ENCODE measurements at regions not wholly inside any gene's neighbourhood (a gene's known extent, or its start where the extent isn't known, plus 50 kb on each side); places are given as distances from the start of the nearest gene placed in this dataset.

- DNase-seq, result no peak
Observed at GRCh38 chr9:103803245-103803644, 290.9 kb upstream of the SMC2 start.

DNA sequence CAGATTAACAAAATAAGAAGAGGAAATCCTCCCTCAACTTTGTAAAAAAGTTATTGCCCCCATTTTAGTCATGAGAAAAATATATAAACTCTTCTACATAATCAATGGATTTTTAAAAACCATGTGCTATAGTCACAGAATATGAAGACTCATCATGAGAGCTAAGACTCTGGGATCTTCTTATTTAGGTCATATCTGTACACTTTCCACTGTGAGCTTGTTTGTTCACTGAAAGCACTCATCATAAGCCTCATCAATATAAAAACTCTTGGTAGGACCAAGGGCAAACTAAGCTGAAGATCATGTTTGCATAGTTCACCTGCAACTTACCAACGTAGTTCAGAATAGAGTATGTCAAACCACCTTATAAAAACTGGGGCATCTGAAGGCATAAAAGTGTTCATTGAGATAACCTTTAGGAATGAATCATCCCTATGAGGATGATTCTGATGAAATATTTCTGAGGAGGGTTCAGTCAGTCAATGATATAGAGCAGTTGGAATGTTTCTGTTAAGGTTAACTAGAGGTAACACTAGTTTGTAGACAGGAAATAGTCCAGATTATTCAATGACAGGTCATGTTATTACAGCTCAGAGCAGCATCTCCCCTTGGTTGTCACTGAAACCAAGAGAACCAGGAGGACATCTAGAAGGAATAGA lies 289.9 kb upstream of the SMC2 start:
- no peak for DNase-seq

DNA sequence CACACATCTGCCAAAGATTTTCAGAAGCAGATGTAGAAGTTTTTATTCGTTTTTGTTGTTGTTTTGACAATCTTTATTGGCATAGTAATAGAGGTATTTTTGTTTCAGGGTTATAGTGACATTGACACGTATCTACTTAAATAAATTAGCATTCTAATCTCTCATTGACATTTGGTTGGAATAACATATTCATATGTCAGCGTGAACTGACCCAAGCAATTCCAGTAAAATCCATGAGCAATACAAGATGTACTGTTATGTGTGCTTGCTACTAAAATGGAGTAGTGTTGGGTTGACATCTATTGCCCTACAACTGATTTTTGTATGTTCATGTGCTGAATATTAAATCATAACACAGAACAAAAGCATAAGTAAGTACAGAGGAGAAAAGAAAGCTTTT lies 284.4 kb upstream of the SMC2 start:
- DNase-seq, result no peak

GRCh38 chr9:103811462-103811861 lies 282.6 kb upstream of the SMC2 start:
- DNase-seq, result no peak

DNA sequence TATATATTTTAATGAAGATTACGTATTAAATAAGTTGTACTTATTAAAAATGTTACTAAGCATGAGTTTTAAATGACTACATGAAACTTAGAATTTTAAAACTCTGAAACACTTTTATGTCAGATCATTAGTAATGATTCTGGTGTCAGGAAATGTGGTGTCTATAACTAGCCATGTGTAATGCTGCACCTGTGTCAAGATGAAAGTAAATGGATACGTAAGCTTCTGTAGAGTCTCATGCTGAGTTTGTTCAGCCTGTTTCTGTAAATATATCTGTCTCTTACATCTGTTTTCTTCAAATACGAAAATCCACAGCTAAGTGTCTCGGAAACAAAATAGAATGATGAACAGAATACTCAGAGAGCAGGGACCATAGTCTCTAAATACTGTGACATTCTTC lies 278.0 kb upstream of the SMC2 start:
- no peak for DNase-seq

DNA sequence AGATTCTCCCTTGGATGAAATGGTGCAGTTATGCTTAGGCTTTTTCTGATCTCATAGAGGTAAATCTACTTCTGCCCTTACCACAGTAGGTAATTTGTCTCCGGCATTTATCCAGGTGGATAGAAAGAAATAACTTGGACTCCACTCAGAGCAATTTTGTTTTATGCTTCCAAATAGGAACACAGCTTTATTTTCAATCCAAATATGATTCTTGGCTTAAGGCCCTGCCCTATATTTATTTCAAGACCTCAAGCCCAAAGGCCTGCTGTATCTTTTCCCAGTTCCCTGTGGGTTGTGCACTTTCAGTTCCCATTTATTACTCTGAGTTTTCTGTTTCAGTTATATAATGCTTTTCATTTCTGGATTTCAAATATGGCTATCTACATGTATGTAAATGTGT lies 274.2 kb upstream of the SMC2 start:
- DNase-seq, result no peak

DNA sequence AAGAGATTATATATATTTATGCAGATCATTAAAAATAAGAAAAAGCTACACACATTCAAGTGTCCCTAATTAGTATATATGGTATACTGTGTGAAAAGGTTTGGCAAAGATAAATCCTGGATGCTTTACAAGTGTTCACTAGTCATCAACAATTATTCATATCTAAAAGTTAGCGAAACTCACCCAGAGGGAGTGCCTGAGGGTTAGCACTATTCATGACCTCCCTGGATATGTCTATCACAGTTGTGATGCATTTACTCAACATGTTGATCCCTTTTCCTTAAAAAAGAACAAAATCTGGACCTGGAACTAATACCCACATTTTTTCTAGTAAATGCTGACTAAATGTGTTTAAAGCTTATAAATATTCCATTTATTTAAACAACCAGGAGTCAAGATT lies 273.0 kb upstream of the SMC2 start:
- DNase-seq, result no peak

DNA sequence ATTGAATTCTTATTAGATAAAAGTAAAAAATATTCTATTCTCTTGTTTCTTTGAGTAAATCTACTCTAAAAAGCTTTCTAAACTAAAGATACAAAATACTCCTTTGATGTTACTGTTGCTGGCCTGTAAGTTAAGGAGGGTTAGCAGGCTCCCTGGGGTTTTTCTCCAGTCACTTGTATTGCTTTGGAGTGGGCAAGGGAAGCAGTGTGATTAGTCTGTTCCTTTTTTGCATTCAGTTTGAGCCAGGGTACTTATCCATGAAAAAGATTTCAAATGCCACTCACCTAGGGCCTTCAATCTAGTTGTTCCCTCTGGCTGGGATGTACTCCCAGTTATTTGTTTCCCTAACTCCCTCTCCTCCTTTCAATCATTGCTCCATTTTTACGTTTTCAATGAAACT lies 256.2 kb upstream of the SMC2 start:
- DNase-seq, result no peak

- DNase-seq, result no peak
Observed at GRCh38 chr9:103839197-103839596, 254.9 kb upstream of the SMC2 start.

DNA sequence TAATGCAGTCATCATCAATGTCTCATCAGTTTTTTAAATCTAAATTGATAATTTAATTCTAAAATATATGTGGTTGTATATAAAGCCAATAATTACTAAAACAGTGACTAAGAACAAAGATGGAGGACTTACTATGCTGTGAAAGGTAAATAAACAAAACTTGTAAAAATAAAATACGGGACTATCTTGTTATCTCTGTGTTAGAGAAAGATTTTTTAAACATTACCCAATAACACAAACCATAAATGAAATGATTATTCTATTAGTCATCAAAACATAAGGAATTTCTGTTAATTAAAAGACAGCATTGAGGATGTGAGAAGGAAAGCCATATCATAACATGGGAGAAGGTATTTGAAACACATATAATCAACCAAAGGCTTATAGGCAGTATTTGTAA lies 226.2 kb upstream of the SMC2 start:
- DNase-seq, result no peak

GRCh38 chr9:103872811-103873210 lies 221.3 kb upstream of the SMC2 start:
- DNase-seq, result no peak

GRCh38 chr9:103881419-103881818 lies 212.7 kb upstream of the SMC2 start:
- DNase-seq, result no peak

- no peak for DNase-seq
Observed at GRCh38 chr9:103889989-103890388, 204.1 kb upstream of the SMC2 start.

GRCh38 chr9:103894184-103894583 lies 199.9 kb upstream of the SMC2 start:
- DNase-seq, result no peak

DNA sequence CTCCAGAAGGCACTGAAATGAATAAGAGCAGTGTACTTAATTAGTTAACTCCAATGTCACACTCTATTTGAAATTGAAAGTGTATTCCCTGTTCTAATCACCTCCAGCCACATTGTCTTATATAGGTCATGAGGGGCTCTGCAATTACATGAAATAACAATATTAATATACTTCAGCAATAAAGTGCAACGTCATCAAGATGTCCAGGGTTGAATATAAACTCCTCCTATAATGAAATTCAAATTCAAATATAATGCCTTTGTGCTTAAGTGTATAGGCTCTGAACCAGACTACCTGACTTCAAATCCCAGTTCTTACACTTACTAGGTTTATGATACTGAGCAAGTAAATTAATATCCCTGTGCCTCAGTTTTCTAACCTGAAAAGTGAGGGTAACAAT lies 195.6 kb upstream of the SMC2 start:
- no peak for DNase-seq

DNA sequence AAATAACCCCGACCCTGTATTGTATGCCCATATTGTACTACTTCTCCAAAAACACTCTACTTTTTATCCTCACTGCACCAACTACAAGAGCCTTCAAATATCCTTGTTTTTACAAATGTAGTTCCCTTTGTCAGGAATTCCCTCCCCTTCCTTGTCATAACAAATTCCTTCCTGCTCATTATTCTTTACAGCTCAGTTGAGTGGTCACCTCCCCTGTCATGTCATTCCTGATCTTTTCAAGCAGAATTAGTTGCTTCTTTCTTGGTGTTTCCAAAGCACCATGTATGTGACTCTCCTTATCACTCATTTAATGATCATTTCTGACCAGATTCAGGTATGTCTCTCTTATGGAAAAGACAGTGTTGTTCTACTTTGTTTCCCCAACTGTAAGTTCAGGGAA lies 194.2 kb upstream of the SMC2 start:
- DNase-seq, result no peak

- no peak for DNase-seq
Observed at GRCh38 chr9:103900466-103900865, 193.6 kb upstream of the SMC2 start.

DNA sequence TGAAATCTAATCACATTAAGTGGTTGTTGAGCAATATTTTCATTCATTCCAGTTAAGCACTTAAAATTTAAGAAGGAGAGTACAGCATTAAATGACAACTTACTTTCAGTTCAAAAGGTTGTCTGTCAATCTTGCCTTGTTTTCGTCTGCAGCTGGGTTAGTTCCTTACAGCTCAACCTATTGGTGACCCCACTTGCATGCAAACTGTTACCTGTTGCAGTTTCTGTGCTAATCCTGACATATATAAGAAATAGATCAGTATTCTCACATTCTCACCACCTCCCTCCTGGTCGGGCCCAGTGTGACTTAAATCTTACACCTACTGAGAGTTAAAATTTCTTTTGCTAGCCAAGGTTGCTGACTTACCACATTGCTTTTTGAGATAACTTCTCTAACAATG lies 191.8 kb upstream of the SMC2 start:
- no peak for DNase-seq

DNA sequence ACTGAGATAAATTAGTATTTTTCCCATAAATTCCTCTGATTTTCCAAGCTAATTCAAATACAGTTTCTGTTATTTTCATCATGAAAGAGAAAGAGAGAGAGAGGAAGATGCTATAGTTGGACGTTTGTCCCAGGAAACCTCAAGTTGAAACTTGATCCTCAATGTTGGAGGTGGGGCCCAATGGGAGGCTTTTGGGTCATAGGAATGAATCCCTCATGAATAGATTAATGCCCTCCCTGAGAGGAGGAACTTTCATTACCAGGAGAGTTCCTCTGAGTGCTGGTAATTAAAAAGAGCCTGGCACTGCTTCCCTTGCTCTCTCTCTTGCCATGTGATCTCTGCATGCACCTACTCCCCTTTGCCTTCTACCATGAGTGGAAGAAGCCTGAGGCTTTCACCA lies 189.9 kb upstream of the SMC2 start:
- DNase-seq, result no peak

DNA sequence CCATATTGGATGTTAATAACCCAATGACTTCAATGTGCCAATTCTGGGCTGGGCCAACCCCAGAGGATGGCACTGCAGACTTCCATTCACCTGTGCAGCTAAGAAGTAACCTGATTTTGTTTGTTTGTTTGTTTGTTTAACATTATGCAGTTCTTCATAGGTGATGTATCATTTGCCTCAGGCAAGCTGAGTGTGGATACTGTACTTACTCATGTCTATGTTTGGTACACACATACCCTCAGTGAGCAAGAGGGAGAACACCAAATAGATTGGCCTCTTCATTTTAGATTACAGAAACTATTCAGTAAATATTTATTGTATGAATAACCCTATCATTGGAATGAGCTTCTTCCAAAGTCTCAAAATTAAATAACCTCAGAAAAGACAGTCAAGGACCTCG lies 180.2 kb upstream of the SMC2 start:
- DNase-seq, result no peak

DNA sequence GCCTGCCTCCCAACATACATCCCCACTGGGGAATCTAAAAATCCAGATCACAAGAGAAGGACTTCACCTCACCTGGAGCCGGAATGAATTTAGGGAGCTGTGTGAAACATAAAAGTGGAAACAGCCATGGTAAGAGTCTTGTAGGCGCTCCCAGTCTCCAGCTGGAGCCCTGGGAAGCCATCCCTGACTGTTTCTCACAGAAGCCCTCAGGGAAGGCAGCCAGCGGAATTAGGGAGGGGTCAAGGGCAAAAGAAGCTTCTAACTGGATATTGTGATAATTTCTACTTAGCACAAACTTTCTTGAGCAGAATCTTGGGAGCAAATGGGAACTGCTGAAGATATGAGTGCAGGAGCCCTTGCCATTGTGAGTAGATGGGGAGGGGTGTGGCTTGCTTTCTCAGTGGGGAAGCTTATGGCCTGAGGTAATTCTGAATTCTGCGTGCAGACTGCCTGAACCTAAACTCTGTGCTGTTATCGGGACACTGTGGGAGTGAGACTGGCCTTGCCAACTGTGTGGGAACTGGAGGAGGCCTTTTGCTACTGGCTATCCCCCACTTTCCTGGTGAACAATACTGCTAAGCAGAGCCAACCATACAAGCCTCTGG lies 174.4 kb upstream of the SMC2 start:
- no peak for DNase-seq

GRCh38 chr9:103928442-103928841 lies 165.7 kb upstream of the SMC2 start:
- no peak for DNase-seq

DNA sequence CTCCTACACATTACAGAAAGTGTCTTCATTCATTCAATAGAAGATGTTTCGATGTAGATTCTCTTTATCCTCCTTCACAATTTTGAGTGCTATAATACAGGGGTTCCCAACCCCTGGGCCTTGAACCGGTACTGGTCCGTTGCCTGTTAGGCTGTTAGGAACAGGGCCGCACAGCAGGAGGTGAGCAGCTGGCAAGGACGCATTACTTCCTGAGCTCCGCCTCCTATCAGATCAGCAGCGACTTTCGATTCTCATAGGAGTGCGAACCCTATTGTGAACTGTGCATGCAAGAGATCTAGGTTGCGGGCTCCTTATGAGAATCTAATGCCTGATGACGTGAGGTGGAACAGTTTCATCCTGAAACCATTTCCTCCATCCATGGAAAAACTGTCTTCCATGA lies 153.0 kb upstream of the SMC2 start:
- DNase-seq, result no peak

- DNase-seq, result no peak
Observed at GRCh38 chr9:103942200-103942599, 151.9 kb upstream of the SMC2 start.

DNA sequence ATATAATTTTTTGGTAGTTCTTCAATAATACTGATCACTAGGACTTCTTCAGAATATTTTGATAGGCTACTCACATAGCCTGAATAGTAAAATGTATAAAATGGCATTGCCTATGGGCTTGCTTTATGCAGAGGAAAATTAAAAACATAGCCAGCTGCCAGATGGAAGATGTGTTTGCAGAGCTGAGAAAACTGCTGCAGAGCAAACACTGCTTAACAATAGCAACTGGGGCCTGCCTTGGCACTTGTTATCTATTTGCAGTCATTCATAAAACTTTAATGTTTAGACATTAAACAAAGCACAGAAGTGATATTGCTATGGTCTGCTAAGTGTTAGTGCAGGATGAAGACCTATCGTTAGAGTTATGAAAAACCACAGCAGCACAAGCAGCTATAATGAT lies 151.5 kb upstream of the SMC2 start:
- DNase-seq, result no peak
